ENCODE measurements at regions not wholly inside any gene's neighbourhood (a gene's known extent, or its start where the extent isn't known, plus 50 kb on each side); places are given as distances from the start of the nearest gene placed in this dataset.

DNA sequence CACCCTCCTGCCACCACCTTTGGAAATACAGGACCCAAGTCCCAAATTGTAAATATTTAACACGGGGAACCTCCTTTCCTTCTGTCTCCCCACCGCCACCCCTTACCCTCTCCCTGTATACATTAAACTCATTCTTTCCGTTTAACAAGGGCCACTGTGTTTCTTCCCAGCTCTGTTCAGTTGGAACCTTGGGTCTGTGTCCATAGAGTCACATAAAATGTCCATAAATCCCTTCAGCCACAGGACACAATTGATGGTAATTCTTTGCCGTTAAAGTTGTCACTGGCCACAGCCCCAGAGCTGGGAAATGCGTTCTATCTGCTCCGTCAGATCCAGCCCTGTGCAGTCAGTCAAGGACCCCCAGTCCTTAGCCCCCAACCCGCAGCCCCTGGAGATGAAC is 49.9 kb upstream of the FZD7 start:
- H3K4me1 Mint-ChIP-seq: peaks cover 0 to 5% (median 0%) of the 10 kb centered on the region in 3 donors
- H3K27ac Mint-ChIP-seq: no peak overlapping the region
- no peaks in the 10 kb centered on the region for H3K36me3 Mint-ChIP-seq
- peaks cover 0 to 2% (median 0%) of the 10 kb centered on the region in 7 donors for H3K9me3 Mint-ChIP-seq
- ATAC-seq (ENCODE audit: low read depth in 2 of 2) (no peak), DNase-seq (no peak)
- H3K4me3 Mint-ChIP-seq: no peak overlapping the region
- H3K27me3 Mint-ChIP-seq: peaks cover 0 to 33% (median 17%) of the 10 kb centered on the region in 3 donors
